GM12872 (cell line): ENCODE measurements at regions not wholly inside any gene's neighbourhood (a gene's known extent, or its start where the extent isn't known, plus 50 kb on each side); places are given as distances from the start of the nearest gene placed in this dataset.

Experiments used
- TF ChIP-seq, protein P1 (sequence below): IDR thresholded peaks from 3 replicates; pipeline ENCODE4 v1.5.1; 2011; ENCODE audit warnings: low read depth, mild to moderate bottlenecking, low read length, moderate library complexity; ENCODE audit not compliant: insufficient read depth

DNA sequence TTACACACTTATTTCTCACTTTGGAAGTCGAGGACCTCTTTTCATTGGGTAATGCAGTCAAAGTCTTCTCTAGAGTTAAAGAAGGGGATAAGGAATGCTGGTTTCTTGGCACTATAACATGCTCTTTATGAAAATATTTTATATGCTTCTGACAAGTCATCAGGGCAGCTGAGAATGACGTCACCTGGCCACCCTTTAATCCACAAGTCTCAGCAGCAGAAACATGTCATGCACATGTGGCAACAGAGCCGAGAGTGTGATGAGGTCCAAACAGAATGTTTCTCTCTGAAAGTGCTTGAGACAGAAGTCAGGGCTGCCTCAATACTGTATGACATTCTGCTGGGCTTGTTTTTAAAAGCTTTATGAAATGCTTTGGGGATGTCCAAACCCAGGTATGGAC lies 63.5 kb upstream of the C10orf90 start:
- TF ChIP-seq, protein P1, sequence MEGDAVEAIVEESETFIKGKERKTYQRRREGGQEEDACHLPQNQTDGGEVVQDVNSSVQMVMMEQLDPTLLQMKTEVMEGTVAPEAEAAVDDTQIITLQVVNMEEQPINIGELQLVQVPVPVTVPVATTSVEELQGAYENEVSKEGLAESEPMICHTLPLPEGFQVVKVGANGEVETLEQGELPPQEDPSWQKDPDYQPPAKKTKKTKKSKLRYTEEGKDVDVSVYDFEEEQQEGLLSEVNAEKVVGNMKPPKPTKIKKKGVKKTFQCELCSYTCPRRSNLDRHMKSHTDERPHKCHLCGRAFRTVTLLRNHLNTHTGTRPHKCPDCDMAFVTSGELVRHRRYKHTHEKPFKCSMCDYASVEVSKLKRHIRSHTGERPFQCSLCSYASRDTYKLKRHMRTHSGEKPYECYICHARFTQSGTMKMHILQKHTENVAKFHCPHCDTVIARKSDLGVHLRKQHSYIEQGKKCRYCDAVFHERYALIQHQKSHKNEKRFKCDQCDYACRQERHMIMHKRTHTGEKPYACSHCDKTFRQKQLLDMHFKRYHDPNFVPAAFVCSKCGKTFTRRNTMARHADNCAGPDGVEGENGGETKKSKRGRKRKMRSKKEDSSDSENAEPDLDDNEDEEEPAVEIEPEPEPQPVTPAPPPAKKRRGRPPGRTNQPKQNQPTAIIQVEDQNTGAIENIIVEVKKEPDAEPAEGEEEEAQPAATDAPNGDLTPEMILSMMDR = no peak

DNA sequence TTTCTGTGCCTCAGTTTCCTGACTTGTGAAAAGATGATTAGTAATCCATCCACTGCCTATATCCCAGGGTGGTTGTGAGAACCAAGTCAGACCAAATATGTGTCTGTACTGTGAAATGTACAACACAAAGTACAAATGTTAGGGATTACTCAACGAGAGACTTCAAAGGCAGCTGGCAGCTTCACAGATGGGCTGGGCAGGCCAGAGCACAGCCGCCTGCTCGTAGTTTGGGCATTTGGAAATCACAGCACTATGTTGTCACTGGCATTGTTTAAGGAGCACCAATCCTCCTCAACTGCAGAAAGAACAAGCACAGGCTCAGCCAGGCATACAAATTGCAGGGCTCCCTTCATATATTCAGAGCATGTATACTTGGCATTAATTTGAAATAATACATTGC lies 64.5 kb upstream of the C10orf90 start:
- TF ChIP-seq, protein P1 = no peak

DNA sequence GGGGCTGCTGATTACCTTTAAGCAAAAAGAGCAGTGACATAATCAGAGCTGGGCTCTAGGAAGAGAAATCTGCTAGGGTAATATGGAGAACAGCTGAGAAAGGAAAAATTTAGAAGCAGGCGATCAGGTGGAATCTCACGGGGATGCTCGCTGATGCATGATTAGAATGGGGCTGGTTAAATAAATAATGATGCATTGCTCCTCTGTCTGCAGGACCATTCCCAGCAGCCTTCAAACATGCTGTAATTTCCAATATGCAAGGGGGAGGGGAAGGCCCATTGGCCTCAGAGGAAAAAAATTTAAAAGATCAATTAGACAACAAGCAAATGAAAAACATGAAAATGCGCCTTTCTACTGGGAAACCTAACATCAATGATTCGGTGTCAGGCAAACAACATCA lies 65.6 kb upstream of the C10orf90 start:
- TF ChIP-seq, protein P1 = no peak

DNA sequence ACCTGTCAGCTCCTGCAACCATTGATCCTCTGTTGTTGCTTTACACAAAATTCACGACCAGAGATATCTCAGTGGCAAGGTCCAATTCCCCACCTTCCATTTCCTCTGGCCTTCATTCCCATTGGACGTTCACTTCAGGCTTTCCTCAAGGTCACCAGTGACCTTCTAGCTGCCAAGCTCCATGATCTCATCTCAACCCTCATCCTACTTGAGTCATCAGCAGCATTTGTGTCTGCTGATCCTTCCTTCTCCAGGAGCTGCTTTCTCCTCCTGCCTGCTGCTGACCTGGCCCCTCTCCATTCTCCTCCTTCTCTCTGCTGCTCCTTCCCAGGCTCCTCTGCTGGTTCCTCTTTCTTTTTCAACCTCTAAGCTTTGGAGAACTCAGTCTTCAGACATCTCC lies 66.2 kb upstream of the C10orf90 start:
- TF ChIP-seq, protein P1 = no peak

DNA sequence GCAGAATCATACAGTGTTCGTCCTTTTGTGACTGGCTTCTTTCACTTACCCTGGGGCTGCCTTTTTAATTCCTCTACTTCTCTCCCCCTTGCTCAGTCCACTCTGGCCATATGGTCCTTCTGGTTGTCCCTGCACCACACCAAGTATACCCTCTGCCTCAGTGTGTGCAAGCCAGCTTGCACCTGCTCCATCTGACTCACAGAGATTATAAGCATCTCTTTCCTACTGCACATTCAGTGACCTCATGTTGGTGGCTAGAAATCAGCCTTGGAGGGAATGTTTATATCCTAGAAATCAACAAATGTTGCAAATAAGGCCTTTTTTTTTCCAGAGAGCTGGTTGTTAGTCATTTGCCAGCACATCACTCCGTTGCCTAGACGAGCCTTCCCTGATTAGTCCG lies 67.5 kb upstream of the C10orf90 start:
- TF ChIP-seq, protein P1 = no peak

DNA sequence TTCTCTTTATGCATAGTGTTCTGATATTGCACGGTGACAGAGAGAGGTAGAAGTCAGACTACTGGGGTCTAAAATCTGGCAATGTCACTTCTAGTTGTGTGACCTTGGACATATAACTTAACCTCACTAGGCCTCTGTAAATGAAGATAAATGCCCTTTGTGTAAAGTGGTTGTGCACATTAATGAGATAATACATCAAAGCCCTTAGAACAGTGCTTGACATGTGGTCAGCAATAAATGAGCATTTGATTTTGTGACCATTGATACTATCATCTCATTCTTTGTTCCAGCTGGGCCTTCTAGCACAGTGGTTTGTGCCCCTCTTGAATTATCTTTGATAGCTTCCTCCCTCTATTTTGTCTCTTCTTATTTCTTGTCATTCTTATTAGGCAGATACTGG lies 74.1 kb upstream of the C10orf90 start:
- TF ChIP-seq, protein P1 = no peak

DNA sequence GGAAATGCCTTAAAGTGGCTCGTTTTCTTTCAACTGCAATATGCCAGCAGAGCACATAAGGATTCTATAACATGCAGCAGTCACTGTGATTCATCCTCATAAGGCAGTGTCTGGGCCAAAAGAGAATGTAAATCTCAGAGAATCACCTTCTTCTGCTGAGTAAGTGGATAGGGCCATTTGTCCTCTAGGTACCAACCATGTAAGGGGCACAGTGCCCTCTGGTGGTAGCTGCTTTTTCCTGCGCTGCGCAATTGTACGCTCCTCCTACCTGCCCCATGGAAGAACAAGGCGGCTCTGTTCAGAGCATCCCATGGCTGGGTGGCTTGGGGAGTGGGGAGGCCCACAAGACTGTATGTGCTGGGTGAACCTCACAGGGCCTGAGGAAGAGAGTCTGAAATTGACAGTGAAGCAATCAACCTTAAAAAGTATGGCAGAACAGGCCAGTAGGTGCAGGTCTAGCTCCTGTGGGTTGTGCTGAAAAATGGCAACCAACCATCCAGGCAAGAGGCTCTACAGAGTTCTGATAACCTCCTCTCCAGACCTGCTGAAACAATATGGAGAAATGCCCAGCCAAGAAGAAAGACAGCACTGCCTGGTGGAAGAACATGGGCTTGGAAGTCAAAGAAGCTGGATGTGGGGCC lies 78.6 kb upstream of the C10orf90 start:
- TF ChIP-seq, protein P1 = peak; percentile 66
